SJCRH30 (cell line): ENCODE measurements at regions not wholly inside any gene's neighbourhood (a gene's known extent, or its start where the extent isn't known, plus 50 kb on each side); places are given as distances from the start of the nearest gene placed in this dataset.

ENCODE experiments used
- DNase-seq, 2 experiments: peaks; one replicate each; pipeline ENCODE4 v3.0.0-alpha.2; 2015 to 2020
- H3K27ac ChIP-seq: fragments of 250-450 bp; sonication (Bioruptor Pico); 2 replicates; pipeline ENCODE4 v1.5.1; 2020; ENCODE audit warnings: mild to moderate bottlenecking, moderate library complexity
- H3K27me3 ChIP-seq: fragments of 250-450 bp; sonication (Bioruptor Pico); 2 replicates; pipeline ENCODE4 v1.5.1; 2020; ENCODE audit warnings: mild to moderate bottlenecking, moderate library complexity
- H3K36me3 ChIP-seq: fragments of 250-450 bp; sonication (Bioruptor Pico); 2 replicates; pipeline ENCODE4 v1.5.1; 2020; ENCODE audit warnings: mild to moderate bottlenecking, moderate library complexity
- H3K4me1 ChIP-seq: fragments of 250-450 bp; sonication (Bioruptor Pico); 2 replicates; pipeline ENCODE4 v1.5.1; 2020; ENCODE audit warnings: mild to moderate bottlenecking, moderate library complexity
- H3K4me3 ChIP-seq: fragments of 250-450 bp; sonication (Bioruptor Pico); 2 replicates; pipeline ENCODE4 v1.5.1; 2020; ENCODE audit warnings: mild to moderate bottlenecking, moderate library complexity
- H3K9me3 ChIP-seq: fragments of 250-450 bp; sonication (Bioruptor Pico); replicated peaks from 2 replicates; pipeline ENCODE4 v1.5.1; 2020; ENCODE audit warnings: mild to moderate bottlenecking, moderate library complexity

GRCh38 chr14:26395726-26396125 lies 202.1 kb downstream of the NOVA1 start:
- no peaks in the 10 kb centered on the region for H3K27me3 ChIP-seq
- no peaks in the 10 kb centered on the region for H3K36me3 ChIP-seq
- no peak overlapping the region for H3K4me3 ChIP-seq
- H3K9me3 ChIP-seq: no peaks in the 10 kb centered on the region
- H3K27ac ChIP-seq: no peak overlapping the region
- DNase-seq: no peak
- no peaks in the 10 kb centered on the region for H3K4me1 ChIP-seq

- Histone ChIP-seq H3K27ac (no peak overlapping the region), H3K4me1 (no peaks in the 10 kb centered on the region), H3K36me3 (no peaks in the 10 kb centered on the region), H3K27me3 (no peaks in the 10 kb centered on the region), H3K9me3 (no peaks in the 10 kb centered on the region), H3K4me3 (no peak overlapping the region)
- DNase-seq: peak in 1 of 2 experiments; percentile 9
Observed at GRCh38 chr14:26394150-26394810, 203.6 kb downstream of the NOVA1 start.

GRCh38 chr14:26392498-26392897 lies 205.3 kb downstream of the NOVA1 start:
- Histone ChIP-seq H3K27ac (no peak overlapping the region), H3K9me3 (no peaks in the 10 kb centered on the region), H3K36me3 (no peaks in the 10 kb centered on the region), H3K4me1 (no peaks in the 10 kb centered on the region), H3K4me3 (no peak overlapping the region), H3K27me3 (no peaks in the 10 kb centered on the region)
- DNase-seq: no peak

GRCh38 chr14:26389646-26390508 lies 208.0 kb downstream of the NOVA1 start:
- no peak for DNase-seq
- Histone ChIP-seq H3K9me3 (no peaks in the 10 kb centered on the region), H3K4me3 (no peak overlapping the region), H3K27ac (no peak overlapping the region), H3K4me1 (no peaks in the 10 kb centered on the region), H3K27me3 (no peaks in the 10 kb centered on the region), H3K36me3 (no peaks in the 10 kb centered on the region)

GRCh38 chr14:26385310-26385709 lies 212.5 kb downstream of the NOVA1 start:
- DNase-seq: no peak
- Histone ChIP-seq H3K9me3 (no peaks in the 10 kb centered on the region), H3K36me3 (no peaks in the 10 kb centered on the region), H3K4me1 (no peaks in the 10 kb centered on the region), H3K27ac (no peak overlapping the region), H3K27me3 (no peaks in the 10 kb centered on the region), H3K4me3 (no peak overlapping the region)

GRCh38 chr14:26382901-26383685 lies 214.7 kb downstream of the NOVA1 start:
- Histone ChIP-seq H3K9me3 (no peaks in the 10 kb centered on the region), H3K4me3 (no peak overlapping the region), H3K27me3 (no peaks in the 10 kb centered on the region), H3K36me3 (no peaks in the 10 kb centered on the region), H3K4me1 (no peaks in the 10 kb centered on the region), H3K27ac (no peak overlapping the region)
- no peak for DNase-seq

GRCh38 chr14:26381405-26381804 lies 216.4 kb downstream of the NOVA1 start:
- H3K27me3 ChIP-seq: no peaks in the 10 kb centered on the region
- H3K4me1 ChIP-seq: no peaks in the 10 kb centered on the region
- DNase-seq: no peak
- no peaks in the 10 kb centered on the region for H3K36me3 ChIP-seq
- no peak overlapping the region for H3K4me3 ChIP-seq
- H3K27ac ChIP-seq: no peak overlapping the region
- H3K9me3 ChIP-seq: no peaks in the 10 kb centered on the region

GRCh38 chr14:26380637-26381036 lies 217.2 kb downstream of the NOVA1 start:
- no peak overlapping the region for H3K27ac ChIP-seq
- H3K9me3 ChIP-seq: no peaks in the 10 kb centered on the region
- H3K4me1 ChIP-seq: no peaks in the 10 kb centered on the region
- no peak overlapping the region for H3K4me3 ChIP-seq
- H3K36me3 ChIP-seq: no peaks in the 10 kb centered on the region
- DNase-seq: no peak
- H3K27me3 ChIP-seq: no peaks in the 10 kb centered on the region

GRCh38 chr14:26379951-26380350 lies 217.9 kb downstream of the NOVA1 start:
- no peaks in the 10 kb centered on the region for H3K36me3 ChIP-seq
- H3K4me3 ChIP-seq: no peak overlapping the region
- no peaks in the 10 kb centered on the region for H3K9me3 ChIP-seq
- no peak for DNase-seq
- no peaks in the 10 kb centered on the region for H3K27me3 ChIP-seq
- H3K27ac ChIP-seq: no peak overlapping the region
- no peaks in the 10 kb centered on the region for H3K4me1 ChIP-seq

GRCh38 chr14:26377150-26377549 lies 220.7 kb downstream of the NOVA1 start:
- no peak for DNase-seq
- H3K4me1 ChIP-seq: no peaks in the 10 kb centered on the region
- no peak overlapping the region for H3K4me3 ChIP-seq
- H3K36me3 ChIP-seq: no peaks in the 10 kb centered on the region
- H3K27me3 ChIP-seq: no peaks in the 10 kb centered on the region
- no peaks in the 10 kb centered on the region for H3K9me3 ChIP-seq
- no peak overlapping the region for H3K27ac ChIP-seq

GRCh38 chr14:26370115-26370514 lies 227.7 kb downstream of the NOVA1 start:
- Histone ChIP-seq H3K4me3 (no peak overlapping the region), H3K4me1 (no peaks in the 10 kb centered on the region), H3K27me3 (no peaks in the 10 kb centered on the region), H3K27ac (no peak overlapping the region), H3K36me3 (no peaks in the 10 kb centered on the region), H3K9me3 (no peaks in the 10 kb centered on the region)
- peak; percentile 7 to 15 for DNase-seq

- no peak overlapping the region for H3K27ac ChIP-seq
- DNase-seq: no peak
- H3K4me1 ChIP-seq: no peaks in the 10 kb centered on the region
- no peak overlapping the region for H3K4me3 ChIP-seq
- no peaks in the 10 kb centered on the region for H3K36me3 ChIP-seq
- no peaks in the 10 kb centered on the region for H3K9me3 ChIP-seq
- peaks cover 13% of the 10 kb centered on the region; the same call in 1 of the 2 replicates for H3K27me3 ChIP-seq
Observed at GRCh38 chr14:26363689-26364088, 234.1 kb downstream of the NOVA1 start.

GRCh38 chr14:26344596-26344995 lies 253.2 kb downstream of the NOVA1 start:
- no peak overlapping the region for H3K27ac ChIP-seq
- no peaks in the 10 kb centered on the region for H3K36me3 ChIP-seq
- no peak for DNase-seq
- H3K9me3 ChIP-seq: no peaks in the 10 kb centered on the region
- peaks cover 6% of the 10 kb centered on the region for H3K27me3 ChIP-seq
- H3K4me1 ChIP-seq: no peaks in the 10 kb centered on the region
- no peak overlapping the region for H3K4me3 ChIP-seq

GRCh38 chr14:26339381-26339780 lies 258.5 kb downstream of the NOVA1 start:
- Histone ChIP-seq H3K27ac (no peak overlapping the region), H3K27me3 (peaks cover 6% of the 10 kb centered on the region), H3K4me1 (no peaks in the 10 kb centered on the region), H3K4me3 (no peak overlapping the region), H3K36me3 (no peaks in the 10 kb centered on the region), H3K9me3 (no peaks in the 10 kb centered on the region)
- no peak for DNase-seq

- Histone ChIP-seq H3K9me3 (no peaks in the 10 kb centered on the region), H3K27ac (no peak overlapping the region), H3K4me3 (no peak overlapping the region), H3K4me1 (no peaks in the 10 kb centered on the region), H3K36me3 (no peaks in the 10 kb centered on the region), H3K27me3 (no peaks in the 10 kb centered on the region)
- DNase-seq: no peak
Observed at GRCh38 chr14:26338231-26338630, 259.6 kb downstream of the NOVA1 start.
